ENCODE measurements at regions not wholly inside any gene's neighbourhood (a gene's known extent, or its start where the extent isn't known, plus 50 kb on each side); places are given as distances from the start of the nearest gene placed in this dataset.

GRCh38 chr4:96097693-96098092 lies 257.8 kb downstream of the PDHA2 start:
- DNase-seq = no peak

- DNase-seq = no peak
These were observed 259.1 kb downstream of the PDHA2 start for GRCh38 chr4:96099031-96099430.

GRCh38 chr4:96102541-96103026 lies 262.7 kb downstream of the PDHA2 start:
- DNase-seq = no peak

- DNase-seq = no peak
These were observed 263.2 kb downstream of the PDHA2 start for GRCh38 chr4:96103086-96103485.

- no peak for DNase-seq
These were observed 268.3 kb downstream of the PDHA2 start for GRCh38 chr4:96108146-96108545.

GRCh38 chr4:96112631-96113030 lies 272.7 kb downstream of the PDHA2 start:
- DNase-seq = no peak

GRCh38 chr4:96120206-96120605 lies 280.3 kb downstream of the PDHA2 start:
- no peak for DNase-seq

GRCh38 chr4:96126227-96126626 lies 286.3 kb downstream of the PDHA2 start:
- no peak for DNase-seq

- no peak for DNase-seq
These were observed 291.3 kb downstream of the PDHA2 start for GRCh38 chr4:96131186-96131585.

GRCh38 chr4:96134806-96135205 lies 294.9 kb downstream of the PDHA2 start:
- no peak for DNase-seq

GRCh38 chr4:96136056-96136455 lies 296.2 kb downstream of the PDHA2 start:
- DNase-seq = no peak

GRCh38 chr4:96139251-96139929 lies 299.5 kb downstream of the PDHA2 start:
- no peak for DNase-seq

- no peak for DNase-seq
These were observed 305.7 kb downstream of the PDHA2 start for GRCh38 chr4:96145601-96146000.

- DNase-seq = no peak
These were observed 306.8 kb downstream of the PDHA2 start for GRCh38 chr4:96146686-96147085.

GRCh38 chr4:96149894-96150293 lies 310.0 kb downstream of the PDHA2 start:
- DNase-seq = no peak

- no peak for DNase-seq
These were observed 310.6 kb downstream of the PDHA2 start for GRCh38 chr4:96150466-96150865.

GRCh38 chr4:96152824-96153223 lies 312.9 kb downstream of the PDHA2 start:
- no peak for DNase-seq

- no peak for DNase-seq
These were observed 314.8 kb downstream of the PDHA2 start for GRCh38 chr4:96154676-96155075.

GRCh38 chr4:96162636-96163035 lies 322.7 kb downstream of the PDHA2 start:
- no peak for DNase-seq

GRCh38 chr4:96164814-96165351 lies 325.0 kb downstream of the PDHA2 start:
- DNase-seq = peak; percentile 58

GRCh38 chr4:96166806-96167205 lies 326.9 kb downstream of the PDHA2 start:
- no peak for DNase-seq

- no peak for DNase-seq
These were observed 330.3 kb downstream of the PDHA2 start for GRCh38 chr4:96170198-96170597.

- DNase-seq = no peak
These were observed 333.9 kb downstream of the PDHA2 start for GRCh38 chr4:96173756-96174155.

- DNase-seq = peak; percentile 2
These were observed 336.0 kb downstream of the PDHA2 start for GRCh38 chr4:96175871-96176270.

Measured in tongue (tissue), 1 donor.